22Rv1 (cell line): ENCODE measurements at regions not wholly inside any gene's neighbourhood (a gene's known extent, or its start where the extent isn't known, plus 50 kb on each side); places are given as distances from the start of the nearest gene placed in this dataset.
A peak's percentile ranks its signal among the peaks of the same experiment; 100 is the strongest.
"Not testable (repeated sequence)": the region's sequence is repeated elsewhere in the genome, so short reads cannot be mapped to it uniquely, and the experiment has no call there.

ENCODE experiments used
- H3K27ac ChIP-seq: fragments of 450-650 bp; 2 replicates; pipeline ENCODE4 v1.5.1; 2017
- CTCF ChIP-seq: fragments of 450-650 bp; IDR thresholded peaks from 2 replicates; pipeline ENCODE4 v1.5.1; 2017; ENCODE audit warnings: mild to moderate bottlenecking
- ZFX ChIP-seq: fragments of 450-650 bp; IDR thresholded peaks from 2 replicates; pipeline ENCODE4 v1.6.1; 2017; ENCODE audit warnings: antibody characterized with exemption, borderline replicate concordance

GRCh38 chr7:90067171-90067570 lies 87.1 kb upstream of the STEAP1 start:
- TF ChIP-seq ZFX, result no peak
- no peak for TF ChIP-seq CTCF
- no peak overlapping the region for H3K27ac ChIP-seq

- H3K27ac ChIP-seq, result not testable (repeated sequence)
- peak; percentile 36 for TF ChIP-seq CTCF
These were observed 84.0 kb upstream of the STEAP1 start for GRCh38 chr7:90070238-90070637.

- H3K27ac ChIP-seq, result no peak overlapping the region
- no peak for TF ChIP-seq ZFX
- no peak for TF ChIP-seq CTCF
These were observed 75.3 kb upstream of the STEAP1 start for GRCh38 chr7:90078921-90079320.

GRCh38 chr7:90081621-90082020 lies 72.6 kb upstream of the STEAP1 start:
- TF ChIP-seq ZFX, result no peak
- H3K27ac ChIP-seq, result no peak overlapping the region

GRCh38 chr7:90092506-90092905 lies 61.8 kb upstream of the STEAP1 start:
- H3K27ac ChIP-seq, result no peak overlapping the region
- TF ChIP-seq ZFX (no peak), CTCF (no peak)

- H3K27ac ChIP-seq, result no peak overlapping the region
- no peak for TF ChIP-seq ZFX
- TF ChIP-seq CTCF, result no peak
These were observed 60.2 kb upstream of the STEAP1 start for GRCh38 chr7:90094030-90094429.
